Thoracic aorta (tissue), 2 donors: ENCODE measurements at regions not wholly inside any gene's neighbourhood (a gene's known extent, or its start where the extent isn't known, plus 50 kb on each side); places are given as distances from the start of the nearest gene placed in this dataset.

Source experiments
- ATAC-seq: fragments of 150-250 bp; one replicate; pipeline ENCODE4 v1.8.0; 2017; ENCODE audit warnings: low read depth; ENCODE audit not compliant: insufficient number of reproducible peaks, low FRiP score
- DNase-seq: peaks from one replicate; pipeline ENCODE4 v3.0.0-alpha.2; 2020; ENCODE audit warnings: low spot score
- H3K27ac ChIP-seq, 2 donors: fragments of 200-600 bp; sonication (generic); 1 replicate in 1 of 2; 2 replicates in 1 of 2; pipeline ENCODE4 v1.5.1; 2016; ENCODE audit warnings: mild to moderate bottlenecking in 2 of 2, moderate library complexity in 2 of 2
- H3K27me3 ChIP-seq: fragments of 200-600 bp; sonication (generic); replicated peaks from 2 replicates; pipeline ENCODE4 v1.6.0; 2016; ENCODE audit warnings: mild to moderate bottlenecking; ENCODE audit not compliant: insufficient read depth
- H3K36me3 ChIP-seq: fragments of 200-600 bp; sonication (generic); one replicate; pipeline ENCODE4 v1.5.1; 2016
- H3K4me1 ChIP-seq, 2 donors: fragments of 200-600 bp; sonication (generic); 1 replicate in 1 of 2; 2 replicates in 1 of 2; pipeline versions ENCODE4 v1.5.1 to v1.6.0; 2016; ENCODE audit warnings: low read depth in 2 of 2, mild to moderate bottlenecking in 1 of 2; ENCODE audit not compliant: control insufficient read depth in 1 of 2
- H3K4me3 ChIP-seq: fragments of 200-600 bp; sonication (generic); 2 replicates; pipeline ENCODE4 v1.5.1; 2016; ENCODE audit warnings: mild to moderate bottlenecking
- H3K9me3 ChIP-seq: fragments of 200-600 bp; sonication (generic); 2 replicates; pipeline ENCODE4 v1.5.1; 2016
- TF ChIP-seq, protein P1 (sequence below): fragments of 200-600 bp; sonication (generic); IDR thresholded peaks from one replicate; pipeline ENCODE4 v1.5.1; 2019; ENCODE audit warnings: antibody characterized with exemption

DNA sequence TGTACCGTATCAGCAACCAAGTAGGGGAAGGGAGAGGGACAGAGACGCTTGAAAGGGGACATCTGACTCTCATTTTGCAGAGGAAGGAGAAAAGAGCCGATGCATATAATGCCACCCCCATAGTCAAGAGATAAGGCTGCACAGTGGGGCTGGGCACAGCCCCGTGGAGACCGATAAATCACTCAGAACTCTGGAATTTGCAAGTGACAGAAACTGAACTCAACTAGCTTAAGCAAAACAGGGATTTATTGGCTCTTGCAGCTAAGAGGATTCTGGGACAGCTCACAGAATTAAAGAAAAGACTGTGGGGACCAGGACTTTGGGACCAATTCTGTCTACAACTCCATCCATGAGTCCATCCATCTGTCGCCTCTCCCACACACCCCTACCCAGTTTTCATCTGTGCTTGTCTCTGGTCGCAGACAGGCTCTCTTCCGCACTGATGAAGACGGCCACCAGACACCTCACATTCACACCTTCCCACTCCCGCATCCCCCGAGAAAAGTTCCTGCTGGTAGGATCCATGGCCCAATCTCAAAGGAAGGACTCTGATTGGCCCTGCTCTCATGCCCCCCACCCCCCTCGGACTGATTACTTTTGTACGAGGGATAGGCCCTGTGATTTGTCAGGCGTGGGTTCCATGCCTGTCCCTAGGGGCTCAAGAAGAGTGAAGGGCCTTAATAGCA, 105.9 kb upstream of the RPL38 start:
- ATAC-seq: no peak
- Histone ChIP-seq H3K9me3 (no peaks in the 10 kb centered on the region), H3K4me3 (no peak overlapping the region), H3K27ac (no peak overlapping the region), H3K36me3 (no peaks in the 10 kb centered on the region), H3K27me3 (no peaks in the 10 kb centered on the region), H3K4me1 (no peaks in the 10 kb centered on the region)
- no peak for DNase-seq
- TF ChIP-seq, protein P1, sequence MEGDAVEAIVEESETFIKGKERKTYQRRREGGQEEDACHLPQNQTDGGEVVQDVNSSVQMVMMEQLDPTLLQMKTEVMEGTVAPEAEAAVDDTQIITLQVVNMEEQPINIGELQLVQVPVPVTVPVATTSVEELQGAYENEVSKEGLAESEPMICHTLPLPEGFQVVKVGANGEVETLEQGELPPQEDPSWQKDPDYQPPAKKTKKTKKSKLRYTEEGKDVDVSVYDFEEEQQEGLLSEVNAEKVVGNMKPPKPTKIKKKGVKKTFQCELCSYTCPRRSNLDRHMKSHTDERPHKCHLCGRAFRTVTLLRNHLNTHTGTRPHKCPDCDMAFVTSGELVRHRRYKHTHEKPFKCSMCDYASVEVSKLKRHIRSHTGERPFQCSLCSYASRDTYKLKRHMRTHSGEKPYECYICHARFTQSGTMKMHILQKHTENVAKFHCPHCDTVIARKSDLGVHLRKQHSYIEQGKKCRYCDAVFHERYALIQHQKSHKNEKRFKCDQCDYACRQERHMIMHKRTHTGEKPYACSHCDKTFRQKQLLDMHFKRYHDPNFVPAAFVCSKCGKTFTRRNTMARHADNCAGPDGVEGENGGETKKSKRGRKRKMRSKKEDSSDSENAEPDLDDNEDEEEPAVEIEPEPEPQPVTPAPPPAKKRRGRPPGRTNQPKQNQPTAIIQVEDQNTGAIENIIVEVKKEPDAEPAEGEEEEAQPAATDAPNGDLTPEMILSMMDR: no peak

- TF ChIP-seq, protein P1: no peak
- no peaks in the 10 kb centered on the region for H3K36me3 ChIP-seq
- no peaks in the 10 kb centered on the region for H3K27me3 ChIP-seq
- no peak for ATAC-seq
- no peaks in the 10 kb centered on the region for H3K4me1 ChIP-seq
- no peak for DNase-seq
- H3K4me3 ChIP-seq: no peak overlapping the region
- H3K27ac ChIP-seq: no peak overlapping the region
- no peaks in the 10 kb centered on the region for H3K9me3 ChIP-seq
Measured at GRCh38 chr17:74098136-74099024, 105.1 kb upstream of the RPL38 start.

GRCh38 chr17:74099442-74100340, 103.8 kb upstream of the RPL38 start:
- H3K4me1 ChIP-seq: no peaks in the 10 kb centered on the region
- no peak overlapping the region for H3K4me3 ChIP-seq
- H3K27me3 ChIP-seq: no peaks in the 10 kb centered on the region
- H3K27ac ChIP-seq: no peak overlapping the region
- ATAC-seq: no peak
- TF ChIP-seq, protein P1: no peak
- no peak for DNase-seq
- H3K36me3 ChIP-seq: no peaks in the 10 kb centered on the region
- no peaks in the 10 kb centered on the region for H3K9me3 ChIP-seq

GRCh38 chr17:74104921-74105320, 98.6 kb upstream of the RPL38 start:
- TF ChIP-seq, protein P1: no peak
- DNase-seq (no peak), ATAC-seq (no peak)
- Histone ChIP-seq H3K4me1 (no peaks in the 10 kb centered on the region), H3K27ac (no peak overlapping the region), H3K9me3 (no peaks in the 10 kb centered on the region), H3K27me3 (no peaks in the 10 kb centered on the region), H3K4me3 (no peak overlapping the region), H3K36me3 (no peaks in the 10 kb centered on the region)

GRCh38 chr17:74107107-74107506, 96.4 kb upstream of the RPL38 start:
- Histone ChIP-seq H3K27me3 (no peaks in the 10 kb centered on the region), H3K9me3 (no peaks in the 10 kb centered on the region), H3K4me1 (no peaks in the 10 kb centered on the region), H3K4me3 (no peak overlapping the region), H3K36me3 (no peaks in the 10 kb centered on the region), H3K27ac (no peak overlapping the region)
- TF ChIP-seq, protein P1: no peak
- DNase-seq (no peak), ATAC-seq (no peak)
